ENCODE measurements at regions not wholly inside any gene's neighbourhood (a gene's known extent, or its start where the extent isn't known, plus 50 kb on each side); places are given as distances from the start of the nearest gene placed in this dataset.
A peak's percentile ranks its signal among the peaks of the same experiment; 100 is the strongest.

DNA sequence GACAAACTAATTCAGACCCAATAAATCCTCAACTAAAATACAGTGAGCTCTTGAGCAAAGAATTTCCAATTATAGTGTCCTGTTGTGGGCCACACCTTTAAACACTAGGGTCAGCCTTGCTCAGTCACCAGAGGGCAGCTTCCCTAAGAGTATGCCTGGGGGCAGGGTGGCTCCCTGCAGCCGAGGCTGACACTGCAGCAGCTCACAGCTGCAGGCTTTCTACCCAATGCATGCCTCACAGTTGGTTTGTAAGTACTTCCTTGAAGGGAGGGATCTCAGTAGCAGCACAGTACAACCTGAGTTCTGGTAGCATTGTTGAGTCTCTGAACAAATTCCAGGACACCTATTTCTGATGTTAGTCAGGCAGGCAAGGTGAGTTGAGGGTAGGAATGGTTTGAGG, 335.6 kb downstream of the TUSC7 start:
- Mint-ChIP-seq H3K27ac (peak overlapping the region; percentile 43), H3K4me1 (peaks cover 26% of the 10 kb centered on the region), H3K27me3 (ENCODE audit: insufficient read depth, low read depth, poor library complexity) (no peaks in the 10 kb centered on the region), H3K4me3 (no peak overlapping the region), H3K9me3 (peaks cover 11% of the 10 kb centered on the region), H3K36me3 (ENCODE audit: low read depth) (peaks cover 7% of the 10 kb centered on the region; the same call in 2 of the 3 replicates)
- Histone ChIP-seq H3K27ac (ENCODE audit: low read depth) (no peak overlapping the region), H3F3A (replicated peaks; ENCODE audit: low read depth) (no peaks in the 10 kb centered on the region), H3K9me2 (ENCODE audit: insufficient read depth) (no peaks in the 10 kb centered on the region), H3K4me1 (ENCODE audit: insufficient read depth) (peaks cover 17% of the 10 kb centered on the region; the same call in 1 of the 2 replicates), H3K4me3 (no peak overlapping the region), H3K79me2 (replicated peaks; ENCODE audit: insufficient read depth) (no peaks in the 10 kb centered on the region), H3K4me2 (peak overlapping the region; percentile 8; the same call in 1 of the 2 replicates), H3K27me3 (ENCODE audit: insufficient read depth) (no peaks in the 10 kb centered on the region), H2AFZ (no peak overlapping the region), H4K20me1 (replicated peaks; ENCODE audit: insufficient read depth) (no peaks in the 10 kb centered on the region), H3K36me3 (ENCODE audit: insufficient read depth) (no peaks in the 10 kb centered on the region)
- DNase-seq (ENCODE audit: low spot score) = peak; percentile 80
- peak; percentile 100 for ATAC-seq
- TF ChIP-seq STAT1 (IDR thresholded peaks at IDR 0.05; ENCODE audit: unreplicated experiment) = no peak
- no peak for TF ChIP-seq EZH2 (IDR thresholded peaks at IDR 0.05; ENCODE audit: low read depth, unreplicated experiment)
- TF ChIP-seq JUNB (IDR thresholded peaks at IDR 0.05; ENCODE audit: unreplicated experiment) = no peak
- TF ChIP-seq POLR2AphosphoS5 (IDR thresholded peaks at IDR 0.05; ENCODE audit: low read depth) = no peak
- TF ChIP-seq, protein P1, sequence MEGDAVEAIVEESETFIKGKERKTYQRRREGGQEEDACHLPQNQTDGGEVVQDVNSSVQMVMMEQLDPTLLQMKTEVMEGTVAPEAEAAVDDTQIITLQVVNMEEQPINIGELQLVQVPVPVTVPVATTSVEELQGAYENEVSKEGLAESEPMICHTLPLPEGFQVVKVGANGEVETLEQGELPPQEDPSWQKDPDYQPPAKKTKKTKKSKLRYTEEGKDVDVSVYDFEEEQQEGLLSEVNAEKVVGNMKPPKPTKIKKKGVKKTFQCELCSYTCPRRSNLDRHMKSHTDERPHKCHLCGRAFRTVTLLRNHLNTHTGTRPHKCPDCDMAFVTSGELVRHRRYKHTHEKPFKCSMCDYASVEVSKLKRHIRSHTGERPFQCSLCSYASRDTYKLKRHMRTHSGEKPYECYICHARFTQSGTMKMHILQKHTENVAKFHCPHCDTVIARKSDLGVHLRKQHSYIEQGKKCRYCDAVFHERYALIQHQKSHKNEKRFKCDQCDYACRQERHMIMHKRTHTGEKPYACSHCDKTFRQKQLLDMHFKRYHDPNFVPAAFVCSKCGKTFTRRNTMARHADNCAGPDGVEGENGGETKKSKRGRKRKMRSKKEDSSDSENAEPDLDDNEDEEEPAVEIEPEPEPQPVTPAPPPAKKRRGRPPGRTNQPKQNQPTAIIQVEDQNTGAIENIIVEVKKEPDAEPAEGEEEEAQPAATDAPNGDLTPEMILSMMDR (conservative IDR thresholded peaks at IDR 0.05; ENCODE audit: low read depth in 2 of 2) = peak; percentile 29 to 63
- TF ChIP-seq EZH2phosphoT487 (IDR thresholded peaks at IDR 0.05; ENCODE audit: unreplicated experiment) = no peak
- TF ChIP-seq NANOG (IDR thresholded peaks at IDR 0.05; ENCODE audit: borderline replicate concordance) = no peak
- TF ChIP-seq CREB1 (CRISPR knock-in tag; IDR thresholded peaks at IDR 0.05; ENCODE audit: low read depth) = no peak
- no peak for TF ChIP-seq ZNF331 (CRISPR knock-in tag; IDR thresholded peaks at IDR 0.05; ENCODE audit: low read depth)
- TF ChIP-seq ZNF114 (CRISPR knock-in tag; IDR thresholded peaks at IDR 0.05) = no peak
- TF ChIP-seq, protein P2, sequence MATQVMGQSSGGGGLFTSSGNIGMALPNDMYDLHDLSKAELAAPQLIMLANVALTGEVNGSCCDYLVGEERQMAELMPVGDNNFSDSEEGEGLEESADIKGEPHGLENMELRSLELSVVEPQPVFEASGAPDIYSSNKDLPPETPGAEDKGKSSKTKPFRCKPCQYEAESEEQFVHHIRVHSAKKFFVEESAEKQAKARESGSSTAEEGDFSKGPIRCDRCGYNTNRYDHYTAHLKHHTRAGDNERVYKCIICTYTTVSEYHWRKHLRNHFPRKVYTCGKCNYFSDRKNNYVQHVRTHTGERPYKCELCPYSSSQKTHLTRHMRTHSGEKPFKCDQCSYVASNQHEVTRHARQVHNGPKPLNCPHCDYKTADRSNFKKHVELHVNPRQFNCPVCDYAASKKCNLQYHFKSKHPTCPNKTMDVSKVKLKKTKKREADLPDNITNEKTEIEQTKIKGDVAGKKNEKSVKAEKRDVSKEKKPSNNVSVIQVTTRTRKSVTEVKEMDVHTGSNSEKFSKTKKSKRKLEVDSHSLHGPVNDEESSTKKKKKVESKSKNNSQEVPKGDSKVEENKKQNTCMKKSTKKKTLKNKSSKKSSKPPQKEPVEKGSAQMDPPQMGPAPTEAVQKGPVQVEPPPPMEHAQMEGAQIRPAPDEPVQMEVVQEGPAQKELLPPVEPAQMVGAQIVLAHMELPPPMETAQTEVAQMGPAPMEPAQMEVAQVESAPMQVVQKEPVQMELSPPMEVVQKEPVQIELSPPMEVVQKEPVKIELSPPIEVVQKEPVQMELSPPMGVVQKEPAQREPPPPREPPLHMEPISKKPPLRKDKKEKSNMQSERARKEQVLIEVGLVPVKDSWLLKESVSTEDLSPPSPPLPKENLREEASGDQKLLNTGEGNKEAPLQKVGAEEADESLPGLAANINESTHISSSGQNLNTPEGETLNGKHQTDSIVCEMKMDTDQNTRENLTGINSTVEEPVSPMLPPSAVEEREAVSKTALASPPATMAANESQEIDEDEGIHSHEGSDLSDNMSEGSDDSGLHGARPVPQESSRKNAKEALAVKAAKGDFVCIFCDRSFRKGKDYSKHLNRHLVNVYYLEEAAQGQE (IDR thresholded peaks at IDR 0.05; ENCODE audit: unreplicated experiment) = no peak
- TF ChIP-seq, protein P3, sequence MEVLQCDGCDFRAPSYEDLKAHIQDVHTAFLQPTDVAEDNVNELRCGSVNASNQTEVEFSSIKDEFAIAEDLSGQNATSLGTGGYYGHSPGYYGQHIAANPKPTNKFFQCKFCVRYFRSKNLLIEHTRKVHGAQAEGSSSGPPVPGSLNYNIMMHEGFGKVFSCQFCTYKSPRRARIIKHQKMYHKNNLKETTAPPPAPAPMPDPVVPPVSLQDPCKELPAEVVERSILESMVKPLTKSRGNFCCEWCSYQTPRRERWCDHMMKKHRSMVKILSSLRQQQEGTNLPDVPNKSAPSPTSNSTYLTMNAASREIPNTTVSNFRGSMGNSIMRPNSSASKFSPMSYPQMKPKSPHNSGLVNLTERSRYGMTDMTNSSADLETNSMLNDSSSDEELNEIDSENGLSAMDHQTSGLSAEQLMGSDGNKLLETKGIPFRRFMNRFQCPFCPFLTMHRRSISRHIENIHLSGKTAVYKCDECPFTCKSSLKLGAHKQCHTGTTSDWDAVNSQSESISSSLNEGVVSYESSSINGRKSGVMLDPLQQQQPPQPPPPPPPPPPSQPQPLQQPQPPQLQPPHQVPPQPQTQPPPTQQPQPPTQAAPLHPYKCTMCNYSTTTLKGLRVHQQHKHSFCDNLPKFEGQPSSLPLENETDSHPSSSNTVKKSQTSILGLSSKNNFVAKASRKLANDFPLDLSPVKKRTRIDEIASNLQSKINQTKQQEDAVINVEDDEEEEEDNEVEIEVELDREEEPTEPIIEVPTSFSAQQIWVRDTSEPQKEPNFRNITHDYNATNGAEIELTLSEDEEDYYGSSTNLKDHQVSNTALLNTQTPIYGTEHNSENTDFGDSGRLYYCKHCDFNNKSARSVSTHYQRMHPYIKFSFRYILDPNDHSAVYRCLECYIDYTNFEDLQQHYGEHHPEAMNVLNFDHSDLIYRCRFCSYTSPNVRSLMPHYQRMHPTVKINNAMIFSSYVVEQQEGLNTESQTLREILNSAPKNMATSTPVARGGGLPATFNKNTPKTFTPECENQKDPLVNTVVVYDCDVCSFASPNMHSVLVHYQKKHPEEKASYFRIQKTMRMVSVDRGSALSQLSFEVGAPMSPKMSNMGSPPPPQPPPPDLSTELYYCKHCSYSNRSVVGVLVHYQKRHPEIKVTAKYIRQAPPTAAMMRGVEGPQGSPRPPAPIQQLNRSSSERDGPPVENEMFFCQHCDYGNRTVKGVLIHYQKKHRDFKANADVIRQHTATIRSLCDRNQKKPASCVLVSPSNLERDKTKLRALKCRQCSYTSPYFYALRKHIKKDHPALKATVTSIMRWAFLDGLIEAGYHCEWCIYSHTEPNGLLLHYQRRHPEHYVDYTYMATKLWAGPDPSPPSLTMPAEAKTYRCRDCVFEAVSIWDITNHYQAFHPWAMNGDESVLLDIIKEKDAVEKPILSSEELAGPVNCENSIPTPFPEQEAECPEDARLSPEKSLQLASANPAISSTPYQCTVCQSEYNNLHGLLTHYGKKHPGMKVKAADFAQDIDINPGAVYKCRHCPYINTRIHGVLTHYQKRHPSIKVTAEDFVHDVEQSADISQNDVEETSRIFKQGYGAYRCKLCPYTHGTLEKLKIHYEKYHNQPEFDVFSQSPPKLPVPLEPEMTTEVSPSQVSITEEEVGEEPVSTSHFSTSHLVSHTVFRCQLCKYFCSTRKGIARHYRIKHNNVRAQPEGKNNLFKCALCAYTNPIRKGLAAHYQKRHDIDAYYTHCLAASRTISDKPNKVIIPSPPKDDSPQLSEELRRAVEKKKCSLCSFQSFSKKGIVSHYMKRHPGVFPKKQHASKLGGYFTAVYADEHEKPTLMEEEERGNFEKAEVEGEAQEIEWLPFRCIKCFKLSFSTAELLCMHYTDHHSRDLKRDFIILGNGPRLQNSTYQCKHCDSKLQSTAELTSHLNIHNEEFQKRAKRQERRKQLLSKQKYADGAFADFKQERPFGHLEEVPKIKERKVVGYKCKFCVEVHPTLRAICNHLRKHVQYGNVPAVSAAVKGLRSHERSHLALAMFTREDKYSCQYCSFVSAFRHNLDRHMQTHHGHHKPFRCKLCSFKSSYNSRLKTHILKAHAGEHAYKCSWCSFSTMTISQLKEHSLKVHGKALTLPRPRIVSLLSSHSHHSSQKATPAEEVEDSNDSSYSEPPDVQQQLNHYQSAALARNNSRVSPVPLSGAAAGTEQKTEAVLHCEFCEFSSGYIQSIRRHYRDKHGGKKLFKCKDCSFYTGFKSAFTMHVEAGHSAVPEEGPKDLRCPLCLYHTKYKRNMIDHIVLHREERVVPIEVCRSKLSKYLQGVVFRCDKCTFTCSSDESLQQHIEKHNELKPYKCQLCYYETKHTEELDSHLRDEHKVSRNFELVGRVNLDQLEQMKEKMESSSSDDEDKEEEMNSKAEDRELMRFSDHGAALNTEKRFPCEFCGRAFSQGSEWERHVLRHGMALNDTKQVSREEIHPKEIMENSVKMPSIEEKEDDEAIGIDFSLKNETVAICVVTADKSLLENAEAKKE (CRISPR knock-in tag; IDR thresholded peaks at IDR 0.05) = peak; percentile 90
- TF ChIP-seq, protein P4, sequence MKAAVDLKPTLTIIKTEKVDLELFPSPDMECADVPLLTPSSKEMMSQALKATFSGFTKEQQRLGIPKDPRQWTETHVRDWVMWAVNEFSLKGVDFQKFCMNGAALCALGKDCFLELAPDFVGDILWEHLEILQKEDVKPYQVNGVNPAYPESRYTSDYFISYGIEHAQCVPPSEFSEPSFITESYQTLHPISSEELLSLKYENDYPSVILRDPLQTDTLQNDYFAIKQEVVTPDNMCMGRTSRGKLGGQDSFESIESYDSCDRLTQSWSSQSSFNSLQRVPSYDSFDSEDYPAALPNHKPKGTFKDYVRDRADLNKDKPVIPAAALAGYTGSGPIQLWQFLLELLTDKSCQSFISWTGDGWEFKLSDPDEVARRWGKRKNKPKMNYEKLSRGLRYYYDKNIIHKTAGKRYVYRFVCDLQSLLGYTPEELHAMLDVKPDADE (IDR thresholded peaks at IDR 0.05) = no peak

Measured in GM23338 (cell line).